ENCODE measurements at regions not wholly inside any gene's neighbourhood (a gene's known extent, or its start where the extent isn't known, plus 50 kb on each side); places are given as distances from the start of the nearest gene placed in this dataset.

DNA sequence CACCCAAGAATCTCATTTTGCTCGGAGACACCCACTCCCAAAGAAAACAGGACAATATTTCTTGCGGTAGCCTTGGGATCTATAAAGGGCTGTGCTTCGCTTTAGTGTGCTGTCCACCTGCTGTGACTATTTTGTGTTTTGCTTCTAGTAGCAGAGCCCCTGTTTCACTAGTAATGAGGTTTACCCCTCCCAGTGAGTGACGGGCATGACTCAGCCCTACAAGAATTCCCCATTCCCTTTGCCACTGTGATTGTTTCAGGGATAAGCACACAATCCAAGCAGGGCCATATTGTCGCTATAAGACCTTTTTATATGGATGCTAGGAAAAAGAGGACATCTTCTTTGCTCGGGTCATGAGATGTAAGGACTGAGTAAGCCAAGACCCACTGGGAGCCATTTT, 62.5 kb upstream of the FOXB1 start:
- TF ChIP-seq, protein P1, sequence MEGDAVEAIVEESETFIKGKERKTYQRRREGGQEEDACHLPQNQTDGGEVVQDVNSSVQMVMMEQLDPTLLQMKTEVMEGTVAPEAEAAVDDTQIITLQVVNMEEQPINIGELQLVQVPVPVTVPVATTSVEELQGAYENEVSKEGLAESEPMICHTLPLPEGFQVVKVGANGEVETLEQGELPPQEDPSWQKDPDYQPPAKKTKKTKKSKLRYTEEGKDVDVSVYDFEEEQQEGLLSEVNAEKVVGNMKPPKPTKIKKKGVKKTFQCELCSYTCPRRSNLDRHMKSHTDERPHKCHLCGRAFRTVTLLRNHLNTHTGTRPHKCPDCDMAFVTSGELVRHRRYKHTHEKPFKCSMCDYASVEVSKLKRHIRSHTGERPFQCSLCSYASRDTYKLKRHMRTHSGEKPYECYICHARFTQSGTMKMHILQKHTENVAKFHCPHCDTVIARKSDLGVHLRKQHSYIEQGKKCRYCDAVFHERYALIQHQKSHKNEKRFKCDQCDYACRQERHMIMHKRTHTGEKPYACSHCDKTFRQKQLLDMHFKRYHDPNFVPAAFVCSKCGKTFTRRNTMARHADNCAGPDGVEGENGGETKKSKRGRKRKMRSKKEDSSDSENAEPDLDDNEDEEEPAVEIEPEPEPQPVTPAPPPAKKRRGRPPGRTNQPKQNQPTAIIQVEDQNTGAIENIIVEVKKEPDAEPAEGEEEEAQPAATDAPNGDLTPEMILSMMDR (IDR thresholded peaks at IDR 0.05; ENCODE audit: control insufficient read depth, extremely low read depth, insufficient read depth), result no peak
- DNase-seq (ENCODE audit: low read depth), result no peak
- H3K4me3 ChIP-seq (ENCODE audit: low read depth, low read length), result no peak overlapping the region

DNA sequence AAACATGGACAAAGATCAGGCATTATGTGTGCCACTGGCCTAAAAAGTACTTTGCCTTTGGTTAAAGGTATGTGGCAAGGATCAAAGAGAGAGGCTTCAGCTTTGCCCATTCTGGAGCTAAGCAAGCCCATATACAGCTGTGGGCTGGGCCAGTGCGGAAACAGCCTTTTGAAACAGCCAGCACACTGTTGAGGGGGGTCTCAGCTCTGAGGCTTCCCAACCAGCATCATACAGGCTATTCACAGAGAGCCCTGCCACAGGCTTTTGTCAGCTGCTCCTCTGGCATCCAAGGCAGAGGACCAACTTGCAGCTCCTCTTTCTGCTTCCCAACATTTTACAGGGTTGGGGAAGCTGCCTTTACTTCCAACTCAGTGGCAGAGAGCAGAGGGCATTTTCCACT, 63.2 kb upstream of the FOXB1 start:
- H3K4me3 ChIP-seq (ENCODE audit: low read depth, low read length), result no peak overlapping the region
- no peak for DNase-seq (ENCODE audit: low read depth)
- TF ChIP-seq, protein P1 (IDR thresholded peaks at IDR 0.05; ENCODE audit: control insufficient read depth, extremely low read depth, insufficient read depth), result no peak

DNA sequence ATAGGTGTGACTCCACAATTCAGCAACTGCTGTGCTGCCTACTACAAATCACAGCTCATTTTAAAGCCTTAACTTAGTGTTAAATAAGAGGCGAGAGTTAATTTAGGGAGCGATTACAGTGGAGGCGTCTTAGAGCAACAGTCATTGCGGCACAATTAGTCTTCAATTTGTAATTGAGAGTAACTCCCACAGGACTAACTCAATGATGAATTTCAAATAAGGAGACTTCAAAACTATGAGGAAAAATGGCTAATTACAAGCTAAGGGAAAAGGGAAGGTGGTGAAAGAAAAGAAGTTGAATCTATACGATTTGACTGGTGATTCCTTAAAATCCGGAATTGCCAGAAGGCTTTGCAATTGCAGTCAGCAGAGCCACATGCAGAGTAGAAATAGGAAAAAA, 63.7 kb upstream of the FOXB1 start:
- no peak for DNase-seq (ENCODE audit: low read depth)
- H3K4me3 ChIP-seq (ENCODE audit: low read depth, low read length), result no peak overlapping the region
- TF ChIP-seq, protein P1 (IDR thresholded peaks at IDR 0.05; ENCODE audit: control insufficient read depth, extremely low read depth, insufficient read depth), result no peak

DNA sequence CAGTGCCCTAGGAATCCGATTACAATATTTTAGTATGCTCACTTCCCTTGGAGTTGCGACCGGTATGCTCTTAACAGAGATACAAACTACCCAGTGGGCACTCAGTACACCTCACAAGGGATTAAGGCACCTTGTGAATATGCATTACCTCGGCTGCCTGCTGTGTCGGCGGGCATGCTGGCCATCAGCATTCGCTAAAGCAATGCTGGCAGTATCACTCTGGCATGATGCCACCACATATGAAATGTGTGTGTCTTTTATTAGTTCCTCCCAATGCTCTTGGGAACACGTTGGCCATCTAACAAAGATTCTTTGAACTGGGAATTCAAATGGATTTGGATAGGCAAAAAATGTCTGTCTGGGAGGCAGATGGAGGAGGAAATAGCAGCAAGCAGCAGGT, 67.4 kb upstream of the FOXB1 start:
- TF ChIP-seq, protein P1 (IDR thresholded peaks at IDR 0.05; ENCODE audit: control insufficient read depth, extremely low read depth, insufficient read depth), result no peak
- DNase-seq (ENCODE audit: low read depth), result peak; percentile 25

DNA sequence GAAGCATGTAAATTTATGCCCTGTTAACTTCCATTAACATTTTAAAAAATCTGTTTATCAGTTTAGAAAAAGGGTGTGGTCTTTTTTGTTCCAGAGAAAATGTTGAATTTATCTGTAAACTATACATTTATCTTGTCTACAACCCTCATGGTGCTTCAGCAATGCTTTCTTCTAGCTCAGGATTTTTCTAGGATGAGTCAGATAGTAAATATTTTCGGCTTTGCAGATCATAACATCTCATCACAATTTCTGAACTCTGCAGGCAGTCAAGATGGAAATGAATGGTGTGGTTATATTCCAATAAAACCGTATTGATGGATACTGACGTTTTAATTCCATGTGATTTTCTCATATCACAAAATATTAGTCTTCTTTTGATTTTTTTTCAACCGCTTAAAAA, 70.5 kb upstream of the FOXB1 start:
- no peak overlapping the region for H3K4me3 ChIP-seq (ENCODE audit: low read depth, low read length)
- TF ChIP-seq, protein P1 (IDR thresholded peaks at IDR 0.05; ENCODE audit: control insufficient read depth, extremely low read depth, insufficient read depth), result no peak
- no peak for DNase-seq (ENCODE audit: low read depth)

More for the DNA sequence above, 67.4 kb upstream of the FOXB1 start:
- no peak overlapping the region for H3K4me3 ChIP-seq (ENCODE audit: low read depth, low read length)

DNA sequence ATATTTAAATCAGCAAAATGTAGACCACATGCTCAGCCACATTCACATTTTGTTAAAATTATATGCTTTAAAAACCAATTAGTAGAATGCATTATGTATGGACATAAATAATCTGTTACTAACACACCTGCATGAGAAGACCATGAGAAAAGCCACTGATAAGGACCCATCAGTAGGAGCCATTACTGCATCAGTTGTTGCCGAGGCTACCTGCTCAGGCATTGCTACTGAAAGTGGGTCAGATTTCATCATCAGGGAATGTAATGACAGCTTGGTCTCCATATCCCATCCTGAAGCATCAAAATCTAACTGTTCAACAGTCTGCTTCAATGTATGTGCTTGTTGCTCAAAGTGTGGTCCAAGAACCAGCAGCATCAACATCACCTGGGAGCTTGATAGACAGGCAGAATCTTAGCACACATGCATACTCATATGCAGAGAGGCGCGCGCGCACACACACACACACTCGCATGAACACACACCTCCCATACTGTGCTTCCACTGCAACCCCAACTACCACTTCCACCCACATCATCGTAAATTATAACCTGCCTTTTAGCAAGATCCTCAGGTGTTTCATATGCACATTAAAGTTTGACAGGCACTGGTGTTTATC, 72.4 kb upstream of the FOXB1 start:
- no peak for DNase-seq (ENCODE audit: low read depth)
- no peak overlapping the region for H3K4me3 ChIP-seq (ENCODE audit: low read depth, low read length)
- TF ChIP-seq, protein P1 (IDR thresholded peaks at IDR 0.05; ENCODE audit: control insufficient read depth, extremely low read depth, insufficient read depth), result no peak
